Gastrocnemius medialis (tissue), 4 donors: ENCODE measurements at regions not wholly inside any gene's neighbourhood (a gene's known extent, or its start where the extent isn't known, plus 50 kb on each side); places are given as distances from the start of the nearest gene placed in this dataset.

ENCODE experiments used
- POLR2A ChIP-seq, 2 donors: fragments of 450-650 bp; IDR thresholded peaks; one replicate each; pipeline ENCODE4 v1.6.1; 2017; ENCODE audit warnings: antibody characterized with exemption in 2 of 2, mild to moderate bottlenecking in 2 of 2, moderate library complexity in 2 of 2
- TF ChIP-seq, protein P1 (sequence below), 5 experiments: fragments of 450-650 bp in 3 of 5; fragments of 200-600 bp in 2 of 5; sonication (generic) in 2 of 5; IDR thresholded peaks in 4 of 5; conservative IDR thresholded peaks in 1 of 5; 1 replicate in 4 of 5; 2 replicates in 1 of 5; pipeline ENCODE4 v1.5.1; 2016 to 2019; ENCODE audit warnings: antibody characterized with exemption in 5 of 5, mild to moderate bottlenecking in 3 of 5, moderate library complexity in 3 of 5

DNA sequence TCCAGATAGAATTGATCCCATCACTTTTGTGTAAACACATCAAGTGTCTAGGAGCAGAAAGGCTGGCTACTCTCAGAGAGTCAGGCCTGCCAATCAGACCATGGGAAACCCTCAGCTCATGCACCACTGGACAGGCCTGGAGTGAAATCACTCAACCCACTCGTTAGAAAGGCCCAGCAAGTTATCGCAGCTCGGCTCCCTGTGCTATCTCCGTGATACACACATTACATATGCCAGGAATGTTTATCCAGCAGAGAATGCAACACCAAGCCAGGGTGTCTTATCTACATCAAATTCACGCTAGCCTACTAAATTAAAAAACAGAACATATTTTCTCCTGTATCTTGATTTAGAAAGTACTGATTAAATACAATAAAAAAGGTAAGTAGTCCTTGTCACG, 232.4 kb upstream of the FOXQ1 start:
- TF ChIP-seq, protein P1, sequence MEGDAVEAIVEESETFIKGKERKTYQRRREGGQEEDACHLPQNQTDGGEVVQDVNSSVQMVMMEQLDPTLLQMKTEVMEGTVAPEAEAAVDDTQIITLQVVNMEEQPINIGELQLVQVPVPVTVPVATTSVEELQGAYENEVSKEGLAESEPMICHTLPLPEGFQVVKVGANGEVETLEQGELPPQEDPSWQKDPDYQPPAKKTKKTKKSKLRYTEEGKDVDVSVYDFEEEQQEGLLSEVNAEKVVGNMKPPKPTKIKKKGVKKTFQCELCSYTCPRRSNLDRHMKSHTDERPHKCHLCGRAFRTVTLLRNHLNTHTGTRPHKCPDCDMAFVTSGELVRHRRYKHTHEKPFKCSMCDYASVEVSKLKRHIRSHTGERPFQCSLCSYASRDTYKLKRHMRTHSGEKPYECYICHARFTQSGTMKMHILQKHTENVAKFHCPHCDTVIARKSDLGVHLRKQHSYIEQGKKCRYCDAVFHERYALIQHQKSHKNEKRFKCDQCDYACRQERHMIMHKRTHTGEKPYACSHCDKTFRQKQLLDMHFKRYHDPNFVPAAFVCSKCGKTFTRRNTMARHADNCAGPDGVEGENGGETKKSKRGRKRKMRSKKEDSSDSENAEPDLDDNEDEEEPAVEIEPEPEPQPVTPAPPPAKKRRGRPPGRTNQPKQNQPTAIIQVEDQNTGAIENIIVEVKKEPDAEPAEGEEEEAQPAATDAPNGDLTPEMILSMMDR (IDR thresholded peaks at IDR 0.05 in 4 of 5, conservative IDR thresholded peaks at IDR 0.05 in 1 of 5): no peak
- TF ChIP-seq POLR2A (IDR thresholded peaks at IDR 0.05): no peak
